ENCODE measurements at regions not wholly inside any gene's neighbourhood (a gene's known extent, or its start where the extent isn't known, plus 50 kb on each side); places are given as distances from the start of the nearest gene placed in this dataset.

- TF ChIP-seq, protein P1, sequence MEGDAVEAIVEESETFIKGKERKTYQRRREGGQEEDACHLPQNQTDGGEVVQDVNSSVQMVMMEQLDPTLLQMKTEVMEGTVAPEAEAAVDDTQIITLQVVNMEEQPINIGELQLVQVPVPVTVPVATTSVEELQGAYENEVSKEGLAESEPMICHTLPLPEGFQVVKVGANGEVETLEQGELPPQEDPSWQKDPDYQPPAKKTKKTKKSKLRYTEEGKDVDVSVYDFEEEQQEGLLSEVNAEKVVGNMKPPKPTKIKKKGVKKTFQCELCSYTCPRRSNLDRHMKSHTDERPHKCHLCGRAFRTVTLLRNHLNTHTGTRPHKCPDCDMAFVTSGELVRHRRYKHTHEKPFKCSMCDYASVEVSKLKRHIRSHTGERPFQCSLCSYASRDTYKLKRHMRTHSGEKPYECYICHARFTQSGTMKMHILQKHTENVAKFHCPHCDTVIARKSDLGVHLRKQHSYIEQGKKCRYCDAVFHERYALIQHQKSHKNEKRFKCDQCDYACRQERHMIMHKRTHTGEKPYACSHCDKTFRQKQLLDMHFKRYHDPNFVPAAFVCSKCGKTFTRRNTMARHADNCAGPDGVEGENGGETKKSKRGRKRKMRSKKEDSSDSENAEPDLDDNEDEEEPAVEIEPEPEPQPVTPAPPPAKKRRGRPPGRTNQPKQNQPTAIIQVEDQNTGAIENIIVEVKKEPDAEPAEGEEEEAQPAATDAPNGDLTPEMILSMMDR (conservative IDR thresholded peaks at IDR 0.05; ENCODE audit: low read depth, low read length) = no peak
- TF ChIP-seq SMC3 (IDR thresholded peaks at IDR 0.05; ENCODE audit: low read depth, low read length) = no peak
- no peak for TF ChIP-seq USF2 (IDR thresholded peaks at IDR 0.05; ENCODE audit: low read depth, low read length)
- no peak for TF ChIP-seq POLR2A (IDR thresholded peaks at IDR 0.05; ENCODE audit: low read depth, low read length)
- no peak for TF ChIP-seq RAD21 (IDR thresholded peaks at IDR 0.05; ENCODE audit: low read length)
- TF ChIP-seq CEBPB (IDR thresholded peaks at IDR 0.05; ENCODE audit: low read depth, low read length) = no peak
- no peak for TF ChIP-seq MXI1 (IDR thresholded peaks at IDR 0.05; ENCODE audit: borderline replicate concordance, low read depth, low read length)
- no peak for TF ChIP-seq BHLHE40 (IDR thresholded peaks at IDR 0.05; ENCODE audit: low read depth, low read length)
- no peak for TF ChIP-seq CHD1 (IDR thresholded peaks at IDR 0.05; ENCODE audit: low read depth, low read length)
- TF ChIP-seq RFX5 (IDR thresholded peaks at IDR 0.05; ENCODE audit: low read depth, low read length) = no peak
- no peak for TF ChIP-seq RCOR1 (IDR thresholded peaks at IDR 0.05; ENCODE audit: insufficient replicate concordance, low read length)
- TF ChIP-seq FOS (IDR thresholded peaks at IDR 0.05; ENCODE audit: low read depth, low read length) = no peak
- no peak for TF ChIP-seq MAZ (IDR thresholded peaks at IDR 0.05; ENCODE audit: borderline replicate concordance, low read depth, low read length)
- TF ChIP-seq NFE2L2 (IDR thresholded peaks at IDR 0.05; ENCODE audit: low read depth, low read length) = no peak
Observed at GRCh38 chr4:123072060-123072459, 149.7 kb upstream of the NUDT6 start.
